ENCODE measurements at regions not wholly inside any gene's neighbourhood (a gene's known extent, or its start where the extent isn't known, plus 50 kb on each side); places are given as distances from the start of the nearest gene placed in this dataset.

DNA sequence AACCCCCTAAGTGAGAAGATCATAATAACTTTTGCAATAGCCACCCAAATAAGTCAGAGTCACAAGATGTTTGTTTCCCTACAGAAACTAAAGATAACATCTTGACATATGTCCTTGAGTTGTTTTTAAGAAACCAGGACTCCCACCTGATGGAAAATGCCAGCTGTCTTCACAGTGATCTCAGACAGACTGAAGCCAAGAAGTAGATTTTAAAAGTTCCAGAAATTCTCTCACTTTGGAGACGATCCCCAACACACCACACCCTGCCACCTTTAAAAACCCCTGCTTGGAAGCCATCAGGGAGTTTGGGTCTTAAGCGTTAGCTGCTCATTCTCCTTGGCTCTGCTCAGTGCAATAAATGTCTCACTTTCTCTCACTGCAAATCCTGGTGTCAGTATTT lies 63.0 kb downstream of the GPR6 start:
- no peak overlapping the region for H3K4me3 ChIP-seq (ENCODE audit: low read length in 2 of 2)
- no peaks in the 10 kb centered on the region for H3K36me3 ChIP-seq (ENCODE audit: control insufficient read depth in 2 of 2, insufficient read depth in 2 of 2, low read length in 2 of 2)
- no peaks in the 10 kb centered on the region for H3K27me3 ChIP-seq (ENCODE audit: control insufficient read depth in 2 of 2, insufficient read depth in 2 of 2, low read length in 2 of 2)
- H3K9ac ChIP-seq (ENCODE audit: low read depth in 1 of 2, low read length in 2 of 2): no peak overlapping the region
- no peak overlapping the region for H3K27ac ChIP-seq (ENCODE audit: low read depth in 2 of 2, low read length in 2 of 2)
- peaks cover 3 to 4% of the 10 kb centered on the region in 2 donors for H3K4me1 ChIP-seq (ENCODE audit: control insufficient read depth in 2 of 2, insufficient read depth in 2 of 2, low read length in 2 of 2)
- no peaks in the 10 kb centered on the region for H3K9me3 ChIP-seq (ENCODE audit: control insufficient read depth in 2 of 2, low read length in 2 of 2)

DNA sequence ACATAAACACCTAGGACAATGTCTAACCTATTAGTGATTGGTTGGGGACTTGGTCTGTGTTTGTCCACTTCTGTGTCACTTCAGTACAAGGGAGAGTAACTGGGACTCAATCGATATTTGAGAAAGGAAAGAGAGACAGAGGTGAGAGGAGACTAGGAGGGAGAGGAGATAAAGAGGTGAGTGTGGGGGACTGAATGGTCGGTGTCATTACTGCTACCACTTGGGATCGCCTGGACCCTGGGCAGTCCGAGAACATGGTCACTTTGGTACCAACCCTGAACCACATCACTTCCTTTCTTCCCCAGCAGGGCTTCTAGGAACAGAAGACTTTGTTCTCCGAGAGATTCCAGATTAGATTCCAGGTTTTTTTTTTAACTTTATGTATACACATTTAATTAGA lies 63.7 kb downstream of the GPR6 start:
- H3K4me3 ChIP-seq (ENCODE audit: low read length in 2 of 2): no peak overlapping the region

DNA sequence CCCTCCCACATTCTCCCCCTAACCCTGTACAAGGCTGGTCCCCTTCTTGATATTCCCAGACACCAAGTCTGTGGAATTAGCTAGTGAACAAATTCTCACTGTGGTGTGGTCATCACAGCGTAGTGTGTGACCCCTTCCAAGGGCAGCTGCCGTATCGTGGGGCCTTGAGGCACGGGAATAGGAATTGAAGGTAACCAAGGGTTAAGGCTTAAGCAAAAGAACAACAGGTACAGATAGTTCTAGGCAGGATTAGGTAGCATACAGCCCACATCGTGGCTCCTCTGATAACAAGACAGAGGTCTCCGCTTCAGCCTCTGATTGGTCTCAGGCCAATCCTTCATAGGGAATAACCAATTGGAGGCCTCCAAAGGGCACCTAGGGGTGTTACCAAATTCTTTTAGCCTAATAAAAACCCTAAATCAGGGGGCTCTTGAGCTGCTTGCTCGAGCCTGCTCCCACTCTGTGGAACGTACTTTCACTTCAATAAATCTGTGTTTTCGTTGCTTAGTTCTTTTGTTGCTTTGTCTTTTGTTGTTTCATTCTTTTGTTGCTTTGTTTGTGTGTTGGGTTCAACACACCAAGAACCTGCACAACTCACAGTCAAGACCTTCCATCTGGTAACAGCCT lies 64.7 kb downstream of the GPR6 start:
- Histone ChIP-seq H3K9ac (ENCODE audit: low read depth in 1 of 2, low read length in 2 of 2) (no peak overlapping the region), H3K4me3 (ENCODE audit: low read length in 2 of 2) (no peak overlapping the region), H3K36me3 (ENCODE audit: control insufficient read depth in 2 of 2, insufficient read depth in 2 of 2, low read length in 2 of 2) (no peaks in the 10 kb centered on the region), H3K9me3 (ENCODE audit: control insufficient read depth in 2 of 2, low read length in 2 of 2) (no peaks in the 10 kb centered on the region), H3K27me3 (ENCODE audit: control insufficient read depth in 2 of 2, insufficient read depth in 2 of 2, low read length in 2 of 2) (no peaks in the 10 kb centered on the region), H3K4me1 (ENCODE audit: control insufficient read depth in 2 of 2, insufficient read depth in 2 of 2, low read length in 2 of 2) (peaks cover 3 to 4% of the 10 kb centered on the region in 2 donors), H3K27ac (ENCODE audit: low read depth in 2 of 2, low read length in 2 of 2) (no peak overlapping the region)

More for the DNA sequence above, 63.7 kb downstream of the GPR6 start:
- Histone ChIP-seq H3K9ac (ENCODE audit: low read depth in 1 of 2, low read length in 2 of 2) (no peak overlapping the region), H3K36me3 (ENCODE audit: control insufficient read depth in 2 of 2, insufficient read depth in 2 of 2, low read length in 2 of 2) (no peaks in the 10 kb centered on the region), H3K4me1 (ENCODE audit: control insufficient read depth in 2 of 2, insufficient read depth in 2 of 2, low read length in 2 of 2) (peaks cover 3 to 4% of the 10 kb centered on the region in 2 donors), H3K27ac (ENCODE audit: low read depth in 2 of 2, low read length in 2 of 2) (no peak overlapping the region), H3K9me3 (ENCODE audit: control insufficient read depth in 2 of 2, low read length in 2 of 2) (no peaks in the 10 kb centered on the region), H3K27me3 (ENCODE audit: control insufficient read depth in 2 of 2, insufficient read depth in 2 of 2, low read length in 2 of 2) (no peaks in the 10 kb centered on the region)

DNA sequence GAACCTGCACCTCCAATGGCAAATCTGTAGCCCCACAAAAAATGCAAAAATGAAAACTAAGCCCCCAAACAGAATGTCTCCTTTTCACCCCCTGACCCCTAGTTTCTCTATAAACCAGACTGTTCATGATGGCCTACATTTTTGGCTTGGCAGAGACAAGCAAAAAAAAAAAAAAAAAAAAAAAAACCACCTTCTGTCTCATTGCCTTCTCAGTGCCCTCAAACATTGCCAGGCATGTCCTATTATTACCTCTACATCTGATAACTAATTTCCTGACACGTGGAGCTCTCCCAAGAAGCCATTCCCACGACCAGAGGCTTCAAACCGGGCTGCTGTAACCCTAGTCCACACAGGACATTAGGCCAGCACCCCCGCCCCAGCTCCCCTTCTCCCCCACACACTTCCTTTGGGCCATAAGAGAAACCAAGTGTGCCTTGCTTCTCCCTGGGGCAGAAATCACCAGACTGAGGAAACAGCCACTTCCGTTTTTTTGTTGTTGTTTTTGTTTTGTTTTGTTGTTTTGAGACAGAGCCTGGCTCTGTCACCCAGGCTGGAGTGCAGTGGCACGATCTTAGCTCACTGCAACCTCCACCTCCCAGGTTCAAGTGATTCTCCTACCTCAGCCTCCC lies 65.4 kb downstream of the GPR6 start:
- H3K4me3 ChIP-seq (ENCODE audit: low read length in 2 of 2): no peak overlapping the region
- peaks cover 3 to 4% of the 10 kb centered on the region in 2 donors for H3K4me1 ChIP-seq (ENCODE audit: control insufficient read depth in 2 of 2, insufficient read depth in 2 of 2, low read length in 2 of 2)
- no peaks in the 10 kb centered on the region for H3K27me3 ChIP-seq (ENCODE audit: control insufficient read depth in 2 of 2, insufficient read depth in 2 of 2, low read length in 2 of 2)
- H3K9me3 ChIP-seq (ENCODE audit: control insufficient read depth in 2 of 2, low read length in 2 of 2): no peaks in the 10 kb centered on the region
- H3K27ac ChIP-seq (ENCODE audit: low read depth in 2 of 2, low read length in 2 of 2): no peak overlapping the region
- no peak overlapping the region for H3K9ac ChIP-seq (ENCODE audit: low read depth in 1 of 2, low read length in 2 of 2)
- H3K36me3 ChIP-seq (ENCODE audit: control insufficient read depth in 2 of 2, insufficient read depth in 2 of 2, low read length in 2 of 2): no peaks in the 10 kb centered on the region

DNA sequence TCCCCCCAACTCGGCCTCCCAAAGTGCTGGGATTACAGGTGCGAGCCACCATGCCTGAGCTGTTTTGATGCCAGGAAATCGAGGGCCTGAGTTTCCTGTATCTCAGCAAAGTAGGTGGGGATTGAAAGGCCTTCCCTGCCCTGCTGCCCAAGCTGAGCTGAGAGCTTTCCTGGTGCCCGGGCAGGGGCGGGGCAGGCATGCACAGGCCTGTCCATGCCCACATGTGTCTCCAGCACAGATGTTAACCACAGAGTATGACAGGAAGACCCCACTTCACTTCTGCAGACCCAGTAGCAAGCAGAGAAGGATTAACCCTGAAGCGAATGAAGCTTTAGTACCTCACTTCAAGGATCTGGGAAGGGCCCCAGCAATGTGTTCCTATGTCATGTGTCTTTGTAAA lies 66.0 kb downstream of the GPR6 start:
- Histone ChIP-seq H3K27ac (ENCODE audit: low read depth in 2 of 2, low read length in 2 of 2) (no peak overlapping the region), H3K9ac (ENCODE audit: low read depth in 1 of 2, low read length in 2 of 2) (no peak overlapping the region), H3K27me3 (ENCODE audit: control insufficient read depth in 2 of 2, insufficient read depth in 2 of 2, low read length in 2 of 2) (no peaks in the 10 kb centered on the region), H3K9me3 (ENCODE audit: control insufficient read depth in 2 of 2, low read length in 2 of 2) (no peaks in the 10 kb centered on the region), H3K4me1 (ENCODE audit: control insufficient read depth in 2 of 2, insufficient read depth in 2 of 2, low read length in 2 of 2) (peaks cover 3 to 4% of the 10 kb centered on the region in 2 donors), H3K36me3 (ENCODE audit: control insufficient read depth in 2 of 2, insufficient read depth in 2 of 2, low read length in 2 of 2) (no peaks in the 10 kb centered on the region), H3K4me3 (ENCODE audit: low read length in 2 of 2) (no peak overlapping the region)

DNA sequence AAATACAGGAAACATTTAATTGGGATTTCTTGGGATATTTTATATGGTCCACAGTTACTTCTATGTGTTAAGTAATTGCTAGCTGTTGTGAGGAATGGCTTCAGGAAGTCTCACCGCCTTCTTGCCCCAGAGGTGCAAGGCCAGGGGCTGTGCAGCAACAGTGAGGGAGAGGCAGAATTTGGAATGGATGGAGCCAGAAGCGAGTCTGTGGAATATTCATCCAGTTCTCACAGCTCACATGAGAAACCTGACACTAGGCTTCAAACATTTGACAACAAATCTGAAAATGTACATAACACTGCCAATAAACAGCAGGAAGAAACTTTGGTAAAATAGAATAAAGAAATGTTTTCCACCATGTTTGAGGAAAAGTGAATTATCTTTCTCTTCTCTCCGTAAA lies 66.5 kb downstream of the GPR6 start:
- Histone ChIP-seq H3K36me3 (ENCODE audit: control insufficient read depth in 2 of 2, insufficient read depth in 2 of 2, low read length in 2 of 2) (no peaks in the 10 kb centered on the region), H3K9ac (ENCODE audit: low read depth in 1 of 2, low read length in 2 of 2) (no peak overlapping the region), H3K4me3 (ENCODE audit: low read length in 2 of 2) (no peak overlapping the region), H3K27me3 (ENCODE audit: control insufficient read depth in 2 of 2, insufficient read depth in 2 of 2, low read length in 2 of 2) (no peaks in the 10 kb centered on the region), H3K4me1 (ENCODE audit: control insufficient read depth in 2 of 2, insufficient read depth in 2 of 2, low read length in 2 of 2) (peaks cover 0 to 4% of the 10 kb centered on the region in 2 donors), H3K27ac (ENCODE audit: low read depth in 2 of 2, low read length in 2 of 2) (no peak overlapping the region), H3K9me3 (ENCODE audit: control insufficient read depth in 2 of 2, low read length in 2 of 2) (no peaks in the 10 kb centered on the region)

DNA sequence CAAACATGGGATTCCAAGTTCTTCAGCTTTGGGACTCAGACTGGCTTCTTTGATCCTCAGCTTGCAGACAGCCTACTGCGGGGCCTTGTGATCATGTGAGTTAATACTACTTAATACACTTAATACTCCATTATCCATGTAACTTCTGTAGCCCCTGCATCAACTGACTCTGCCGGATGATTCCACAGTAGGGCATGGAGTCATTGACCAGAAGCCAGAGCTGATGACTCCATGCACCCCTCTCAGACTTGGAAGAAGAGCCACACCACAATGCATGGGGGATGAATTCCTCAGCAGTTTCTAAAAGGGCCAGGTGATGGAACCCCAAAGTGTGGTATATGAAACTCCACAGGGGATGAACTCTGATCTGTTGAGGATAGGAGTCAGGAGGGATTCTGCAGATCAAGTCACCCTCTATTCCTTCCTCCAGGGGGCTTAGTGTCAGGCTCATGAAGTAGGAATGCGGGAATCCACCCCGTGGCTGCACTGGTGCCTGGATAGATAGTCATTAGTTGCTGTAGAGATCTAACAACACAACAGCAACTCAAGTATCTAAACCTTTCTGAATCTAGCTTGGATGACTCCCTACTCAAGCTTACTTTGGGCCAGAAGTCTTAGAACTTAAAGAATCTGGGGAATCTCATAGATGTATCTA lies 70.2 kb downstream of the GPR6 start:
- Histone ChIP-seq H3K9me3 (ENCODE audit: control insufficient read depth in 2 of 2, low read length in 2 of 2) (no peaks in the 10 kb centered on the region), H3K9ac (ENCODE audit: low read depth in 1 of 2, low read length in 2 of 2) (no peak overlapping the region), H3K27me3 (ENCODE audit: control insufficient read depth in 2 of 2, insufficient read depth in 2 of 2, low read length in 2 of 2) (no peaks in the 10 kb centered on the region), H3K27ac (ENCODE audit: low read depth in 2 of 2, low read length in 2 of 2) (no peak overlapping the region), H3K4me3 (ENCODE audit: low read length in 2 of 2) (no peak overlapping the region), H3K36me3 (ENCODE audit: control insufficient read depth in 2 of 2, insufficient read depth in 2 of 2, low read length in 2 of 2) (no peaks in the 10 kb centered on the region), H3K4me1 (ENCODE audit: control insufficient read depth in 2 of 2, insufficient read depth in 2 of 2, low read length in 2 of 2) (no peaks in the 10 kb centered on the region)

DNA sequence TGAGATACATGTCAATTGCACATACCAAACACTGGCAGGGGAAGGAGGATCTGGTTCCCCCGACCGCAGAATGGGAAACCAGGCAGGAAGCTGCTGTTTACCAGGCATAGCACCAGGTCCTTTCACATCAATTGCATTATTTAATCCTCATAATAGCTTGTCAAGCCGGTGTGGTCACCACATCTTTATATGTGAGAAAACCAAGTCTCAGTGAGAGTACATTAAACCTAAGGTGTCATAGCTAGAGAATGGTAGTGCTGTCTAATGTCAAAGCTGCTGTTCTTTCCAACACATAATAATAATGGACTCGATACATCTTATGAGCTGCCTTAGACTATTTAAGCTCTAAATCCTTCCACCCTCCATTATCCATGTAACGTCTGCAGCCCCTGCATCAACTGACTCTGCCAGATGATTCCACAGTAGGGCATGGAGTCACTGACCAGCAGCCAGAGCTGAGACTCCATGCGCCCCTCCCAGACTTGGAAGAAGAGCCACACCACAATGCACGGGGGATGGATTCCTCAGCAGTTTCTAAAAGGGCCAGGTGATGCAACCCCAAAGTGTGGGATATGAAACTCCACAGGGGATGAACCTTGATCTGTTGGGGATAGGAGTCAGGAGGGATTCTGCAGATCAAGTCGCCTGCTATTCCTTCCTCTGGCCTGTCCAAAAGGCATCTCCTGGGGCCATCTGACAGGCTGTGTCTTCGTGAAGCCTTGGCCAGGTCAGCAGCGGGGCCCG lies 71.8 kb downstream of the GPR6 start:
- no peaks in the 10 kb centered on the region for H3K4me1 ChIP-seq (ENCODE audit: control insufficient read depth in 2 of 2, insufficient read depth in 2 of 2, low read length in 2 of 2)
- H3K27me3 ChIP-seq (ENCODE audit: control insufficient read depth in 2 of 2, insufficient read depth in 2 of 2, low read length in 2 of 2): peaks cover 0 to 2% of the 10 kb centered on the region in 2 donors
- no peak overlapping the region for H3K4me3 ChIP-seq (ENCODE audit: low read length in 2 of 2)
- H3K36me3 ChIP-seq (ENCODE audit: control insufficient read depth in 2 of 2, insufficient read depth in 2 of 2, low read length in 2 of 2): no peaks in the 10 kb centered on the region
- H3K9ac ChIP-seq (ENCODE audit: low read depth in 1 of 2, low read length in 2 of 2): no peak overlapping the region
- H3K27ac ChIP-seq (ENCODE audit: low read depth in 2 of 2, low read length in 2 of 2): no peak overlapping the region
- no peaks in the 10 kb centered on the region for H3K9me3 ChIP-seq (ENCODE audit: control insufficient read depth in 2 of 2, low read length in 2 of 2)

Measured in mucosa of rectum (tissue), 2 donors.